Ovary (tissue), 7 donors: ENCODE measurements at regions not wholly inside any gene's neighbourhood (a gene's known extent, or its start where the extent isn't known, plus 50 kb on each side); places are given as distances from the start of the nearest gene placed in this dataset.

Experiments
- DNase-seq, 5 donors: peaks; one replicate each; pipeline ENCODE4 v3.0.0-alpha.2; 2019 to 2020
- H3K27ac ChIP-seq, 2 donors: fragments of 200-600 bp; one replicate each; pipeline versions ENCODE4 v1.5.1 to v1.8.0; 2019 to 2022
- H3K27me3 ChIP-seq: fragments of 200-600 bp; one replicate; pipeline ENCODE4 v1.8.0; 2022
- H3K36me3 ChIP-seq: fragments of 200-600 bp; sonication (generic); one replicate; pipeline ENCODE4 v1.5.1; 2019
- H3K4me1 ChIP-seq: one replicate; pipeline ENCODE4 v1.8.1; 2013; ENCODE audit warnings: mild to moderate bottlenecking, moderate library complexity; ENCODE audit not compliant: insufficient read depth
- H3K4me3 ChIP-seq: fragments of 200-600 bp; sonication (generic); one replicate; pipeline ENCODE4 v1.5.1; 2017
- H3K9me3 ChIP-seq, 2 donors: fragments of 200-600 bp in 1 of 2; sonication (generic) in 1 of 2; one replicate each; pipeline versions ENCODE4 v1.5.1 to v1.8.1; 2013 to 2019; ENCODE audit warnings: mild to moderate bottlenecking in 1 of 2, moderate library complexity in 1 of 2
- EP300 ChIP-seq: sonication (generic); formaldehyde crosslinking; IDR thresholded peaks from one replicate; pipeline ENCODE4 v1.6.1; 2017; ENCODE audit warnings: antibody characterized with exemption
- POLR2A ChIP-seq: fragments of 450-650 bp; IDR thresholded peaks from one replicate; pipeline ENCODE4 v1.6.1; 2017; ENCODE audit warnings: antibody characterized with exemption, mild to moderate bottlenecking, moderate library complexity
- WGBS, 3 donors: extraction: QIAGEN DNeasy Blood & Tissue Kit in 1 of 3; methylation state at CpG; one replicate each; pipeline versions ENCODE4 v1.1.5 to v1.1.7; 2013 to 2017; 5-methylcytosine and 5-hydroxymethylcytosine counted together
- intact Hi-C, 4 donors: fragments of 100-400 bp; cut with DNase I; formaldehyde crosslinking; loops; one replicate each; pipeline versions ENCODE4 v1.11.0 to v1.15.1; 2022 to 2023
- TF ChIP-seq, protein P1 (sequence below), 3 donors: fragments of 450-650 bp in 2 of 3; fragments of 200-600 bp in 1 of 3; IDR thresholded peaks; one replicate each; pipeline versions ENCODE4 v1.5.1 to v1.8.0; 2016 to 2022; ENCODE audit warnings: antibody characterized with exemption in 3 of 3, mild to moderate bottlenecking in 1 of 3
- donor health status: DM: no; HTN: no; CAD: no; lungs with moderate emphysema.
- donor health status: DM: no; HTN: no; CAD: no.
- donor health status: Bipolar disorder and iron deficiency.
- donor health status: DM: no; HTN: no; CAD: no.
- donor health status: DM: yes; HTN: yes; CAD: no.

GRCh38 chr22:44395118-44396005 lies 82.6 kb upstream of the SHISAL1 start:
- Histone ChIP-seq H3K36me3 (no peaks in the 10 kb centered on the region), H3K4me3 (no peak overlapping the region), H3K27me3 (no peaks in the 10 kb centered on the region), H3K9me3 (no peaks in the 10 kb centered on the region), H3K4me1 (no peaks in the 10 kb centered on the region), H3K27ac (no peak overlapping the region)
- peak in 4 of 5 donors; percentile 7 to 28 (median 13) for DNase-seq
- intact Hi-C loops: no loop called here
- WGBS, 3 donors: 66 to 78% (median 68%) methylated on average over 28 to 31 of the region's 31 CpGs
- TF ChIP-seq, protein P1, sequence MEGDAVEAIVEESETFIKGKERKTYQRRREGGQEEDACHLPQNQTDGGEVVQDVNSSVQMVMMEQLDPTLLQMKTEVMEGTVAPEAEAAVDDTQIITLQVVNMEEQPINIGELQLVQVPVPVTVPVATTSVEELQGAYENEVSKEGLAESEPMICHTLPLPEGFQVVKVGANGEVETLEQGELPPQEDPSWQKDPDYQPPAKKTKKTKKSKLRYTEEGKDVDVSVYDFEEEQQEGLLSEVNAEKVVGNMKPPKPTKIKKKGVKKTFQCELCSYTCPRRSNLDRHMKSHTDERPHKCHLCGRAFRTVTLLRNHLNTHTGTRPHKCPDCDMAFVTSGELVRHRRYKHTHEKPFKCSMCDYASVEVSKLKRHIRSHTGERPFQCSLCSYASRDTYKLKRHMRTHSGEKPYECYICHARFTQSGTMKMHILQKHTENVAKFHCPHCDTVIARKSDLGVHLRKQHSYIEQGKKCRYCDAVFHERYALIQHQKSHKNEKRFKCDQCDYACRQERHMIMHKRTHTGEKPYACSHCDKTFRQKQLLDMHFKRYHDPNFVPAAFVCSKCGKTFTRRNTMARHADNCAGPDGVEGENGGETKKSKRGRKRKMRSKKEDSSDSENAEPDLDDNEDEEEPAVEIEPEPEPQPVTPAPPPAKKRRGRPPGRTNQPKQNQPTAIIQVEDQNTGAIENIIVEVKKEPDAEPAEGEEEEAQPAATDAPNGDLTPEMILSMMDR (IDR thresholded peaks at IDR 0.05): no peak
- TF ChIP-seq POLR2A: no peak
- TF ChIP-seq EP300: no peak

GRCh38 chr22:44394246-44395117 lies 81.7 kb upstream of the SHISAL1 start:
- DNase-seq: peak in 4 of 5 donors; percentile 2 to 23 (median 4)
- Histone ChIP-seq H3K36me3 (no peaks in the 10 kb centered on the region), H3K9me3 (no peaks in the 10 kb centered on the region), H3K4me3 (no peak overlapping the region), H3K27ac (no peak overlapping the region), H3K27me3 (no peaks in the 10 kb centered on the region), H3K4me1 (no peaks in the 10 kb centered on the region)
- TF ChIP-seq, protein P1 (IDR thresholded peaks at IDR 0.05): no peak
- TF ChIP-seq EP300: no peak
- TF ChIP-seq POLR2A: no peak
- WGBS, 3 donors: 89 to 92% (median 92%) methylated on average over 22 of the region's 22 CpGs
- intact Hi-C loops: no loop called here

- WGBS, 3 donors: 83 to 91% (median 85%) methylated on average over 8 of the region's 8 CpGs
- H3K36me3 ChIP-seq: no peaks in the 10 kb centered on the region
- no peak overlapping the region for H3K4me3 ChIP-seq
- no peaks in the 10 kb centered on the region for H3K27me3 ChIP-seq
- H3K4me1 ChIP-seq: no peaks in the 10 kb centered on the region
- intact Hi-C loops: no loop called here
- no peaks in the 10 kb centered on the region for H3K9me3 ChIP-seq
- no peak for TF ChIP-seq POLR2A
- TF ChIP-seq, protein P1 (IDR thresholded peaks at IDR 0.05): no peak
- no peak for TF ChIP-seq EP300
- H3K27ac ChIP-seq: no peak overlapping the region
- peak in 1 of 5 donors; percentile 3 for DNase-seq
These were observed 80.3 kb upstream of the SHISAL1 start for GRCh38 chr22:44393066-44393465.

DNA sequence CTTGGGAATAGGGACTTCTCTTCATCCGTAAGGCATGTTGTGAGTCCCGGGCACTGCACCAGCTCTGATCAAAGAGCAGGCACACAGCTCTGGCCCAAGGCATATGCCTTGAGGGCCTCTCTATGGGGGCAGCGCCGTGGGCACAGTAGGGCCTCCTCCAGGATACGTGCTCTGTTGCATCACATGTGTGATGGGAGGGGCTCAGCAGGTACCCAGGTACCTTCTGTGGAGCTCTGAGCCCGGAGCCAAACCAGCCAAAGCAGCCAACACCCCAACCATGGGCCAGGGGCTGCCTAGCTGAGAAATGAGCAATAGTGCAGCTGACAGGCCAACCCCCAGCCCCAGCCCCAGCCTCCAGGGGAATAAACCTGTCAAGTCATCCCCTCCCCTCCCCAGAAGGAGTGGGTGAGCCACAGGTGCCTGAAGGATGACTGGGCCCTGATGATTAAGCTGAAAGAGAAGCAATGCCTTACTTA lies 79.7 kb upstream of the SHISAL1 start:
- Histone ChIP-seq H3K27ac (no peak overlapping the region), H3K4me3 (no peak overlapping the region), H3K27me3 (no peaks in the 10 kb centered on the region), H3K4me1 (no peaks in the 10 kb centered on the region), H3K36me3 (no peaks in the 10 kb centered on the region), H3K9me3 (no peaks in the 10 kb centered on the region)
- intact Hi-C loops: no loop called here
- 76 to 95% (median 85%) methylated on average over 6 of the region's 6 CpGs for WGBS, 3 donors
- TF ChIP-seq POLR2A (no peak), EP300 (no peak)
- TF ChIP-seq, protein P1 (IDR thresholded peaks at IDR 0.05): no peak
- peak in 4 of 5 donors; percentile 5 to 19 (median 8) for DNase-seq
